Kidney (tissue), 13 donors: ENCODE measurements at regions not wholly inside any gene's neighbourhood (a gene's known extent, or its start where the extent isn't known, plus 50 kb on each side); places are given as distances from the start of the nearest gene placed in this dataset.
A peak's percentile ranks its signal among the peaks of the same experiment; 100 is the strongest.

Experiments
- DNase-seq, 5 donors: peaks; one replicate each; pipeline ENCODE4 v3.0.0-alpha.2; 2013 to 2020
- FAIRE-seq: peaks from 2 replicates; lab custom pipeline; 2012; peaks lifted over from hg19 to GRCh38; lab: Jason Lieb, UNC
- H3K27ac ChIP-seq, 2 donors: one replicate each; pipeline ENCODE4 v1.7.0; 2013; ENCODE audit warnings: low read depth in 2 of 2, low read length in 2 of 2, inconsistent platforms in 1 of 2
- H3K27me3 ChIP-seq: one replicate; pipeline ENCODE4 v1.7.1; 2013; ENCODE audit warnings: low read length, inconsistent platforms; ENCODE audit not compliant: control insufficient read depth, insufficient read depth
- H3K36me3 ChIP-seq, 3 donors: one replicate each; pipeline versions ENCODE4 v1.7.0 to v1.7.1; 2013; ENCODE audit warnings: low read length in 3 of 3, control low read depth in 1 of 3, inconsistent platforms in 1 of 3; ENCODE audit not compliant: insufficient read depth in 3 of 3, control insufficient read depth in 2 of 3
- H3K4me1 ChIP-seq, 3 donors: one replicate each; pipeline versions ENCODE4 v1.7.0 to v1.7.1; 2013; ENCODE audit warnings: low read length in 3 of 3, inconsistent platforms in 1 of 3, low read depth in 1 of 3; ENCODE audit not compliant: control insufficient read depth in 2 of 3, insufficient read depth in 2 of 3
- H3K4me3 ChIP-seq, 3 donors: one replicate each; pipeline versions ENCODE4 v1.7.0 to v1.8.1; 2013; ENCODE audit warnings: low read length in 3 of 3, control low read depth in 1 of 3, inconsistent platforms in 1 of 3
- H3K9ac ChIP-seq, 3 donors: one replicate each; pipeline versions ENCODE4 v1.7.0 to v1.7.1; 2013; ENCODE audit warnings: low read length in 3 of 3, control low read depth in 1 of 3, inconsistent platforms in 1 of 3
- H3K9me3 ChIP-seq, 3 donors: one replicate each; pipeline versions ENCODE4 v1.7.0 to v1.7.1; 2013; ENCODE audit warnings: low read length in 3 of 3, control low read depth in 1 of 3, inconsistent platforms in 1 of 3; ENCODE audit not compliant: control insufficient read depth in 2 of 3, insufficient read depth in 1 of 3
- CTCF ChIP-seq: IDR thresholded peaks from 3 replicates; pipeline ENCODE4 v1.5.1; 2012; ENCODE audit warnings: mild to moderate bottlenecking, moderate library complexity, borderline replicate concordance; ENCODE audit not compliant: insufficient read depth; ENCODE audit errors: extremely low read depth
- intact Hi-C: fragments of 100-400 bp; cut with DNase I; formaldehyde crosslinking; loops from one replicate; pipeline ENCODE4 v1.11.1; 2022
- donor health status: control.
- donor health status: control.
- donor health status: control.
- donor health status: control.
- donor health status: control.
- donor health status: DM: yes; HTN: yes; CAD: no.
- donor health status: Normal renal cell carcinoma (clear cell type).

GRCh38 chr1:105664495-105664894 is 1392.0 kb upstream of the PRMT6 start:
- Histone ChIP-seq H3K9ac (no peak overlapping the region), H3K27ac (no peak overlapping the region), H3K27me3 (no peaks in the 10 kb centered on the region), H3K4me1 (no peaks in the 10 kb centered on the region), H3K9me3 (peaks cover 0 to 3% (median 0%) of the 10 kb centered on the region in 3 donors), H3K4me3 (no peak overlapping the region), H3K36me3 (no peaks in the 10 kb centered on the region)
- FAIRE-seq = no peak
- intact Hi-C loops = no loop called here
- no peak for TF ChIP-seq CTCF
- peak in 2 of 5 donors; percentile 19 to 27 for DNase-seq

GRCh38 chr1:105678334-105678733 is 1378.1 kb upstream of the PRMT6 start:
- intact Hi-C loops = no loop called here
- Histone ChIP-seq H3K9ac (no peak overlapping the region), H3K9me3 (no peaks in the 10 kb centered on the region), H3K4me1 (no peaks in the 10 kb centered on the region), H3K27me3 (no peaks in the 10 kb centered on the region), H3K4me3 (no peak overlapping the region), H3K36me3 (no peaks in the 10 kb centered on the region), H3K27ac (no peak overlapping the region)
- no peak for TF ChIP-seq CTCF
- no peak for DNase-seq
- FAIRE-seq = no peak

GRCh38 chr1:105684714-105685113 is 1371.8 kb upstream of the PRMT6 start:
- H3K4me3 ChIP-seq = no peak overlapping the region
- H3K27me3 ChIP-seq = no peaks in the 10 kb centered on the region
- intact Hi-C loops = no loop called here
- no peak overlapping the region for H3K9ac ChIP-seq
- H3K9me3 ChIP-seq = no peaks in the 10 kb centered on the region
- DNase-seq = peak in 2 of 5 donors; percentile 5 to 6
- H3K4me1 ChIP-seq = no peaks in the 10 kb centered on the region
- H3K36me3 ChIP-seq = no peaks in the 10 kb centered on the region
- FAIRE-seq = no peak
- H3K27ac ChIP-seq = no peak overlapping the region
- TF ChIP-seq CTCF = no peak

GRCh38 chr1:105686026-105686425 is 1370.4 kb upstream of the PRMT6 start:
- H3K27ac ChIP-seq = no peak overlapping the region
- peak in 1 of 5 donors; percentile 51 for DNase-seq
- H3K27me3 ChIP-seq = no peaks in the 10 kb centered on the region
- FAIRE-seq = no peak
- H3K9ac ChIP-seq = no peak overlapping the region
- H3K9me3 ChIP-seq = no peaks in the 10 kb centered on the region
- no peaks in the 10 kb centered on the region for H3K36me3 ChIP-seq
- H3K4me3 ChIP-seq = no peak overlapping the region
- intact Hi-C loops = no loop called here
- no peak for TF ChIP-seq CTCF
- H3K4me1 ChIP-seq = no peaks in the 10 kb centered on the region
